Stimulated activated CD8-positive, alpha-beta memory T cell treated with anti-CD3 and anti-CD28 coated beads, Interleukin-4, amount 100 ng/mL, for 4 hours (primary cell): ENCODE measurements at regions not wholly inside any gene's neighbourhood (a gene's known extent, or its start where the extent isn't known, plus 50 kb on each side); places are given as distances from the start of the nearest gene placed in this dataset.
"Not testable (repeated sequence)": the region's sequence is repeated elsewhere in the genome, so short reads cannot be mapped to it uniquely, and the experiment has no call there.

Source experiments
- DNase-seq, 2 donors: peaks; one replicate each; pipeline ENCODE4 v3.0.0-alpha.2; 2020; ENCODE audit warnings: low read depth in 2 of 2, low spot score in 1 of 2

- no peak for DNase-seq
Measured at GRCh38 chrX:115909017-115909416, 261.5 kb upstream of the AGTR2 start.

- no peak for DNase-seq
Measured at GRCh38 chrX:115911967-115912366, 258.6 kb upstream of the AGTR2 start.

GRCh38 chrX:115912372-115912897 lies 258.1 kb upstream of the AGTR2 start:
- no peak for DNase-seq

GRCh38 chrX:115913575-115913974 lies 257.0 kb upstream of the AGTR2 start:
- DNase-seq, result no peak

GRCh38 chrX:115915625-115916024 lies 254.9 kb upstream of the AGTR2 start:
- not testable (repeated sequence) for DNase-seq

- DNase-seq, result no peak
Measured at GRCh38 chrX:115929480-115929879, 241.1 kb upstream of the AGTR2 start.

GRCh38 chrX:115936008-115936407 lies 234.5 kb upstream of the AGTR2 start:
- DNase-seq, result no peak

- DNase-seq, result no peak
Measured at GRCh38 chrX:115939070-115939469, 231.5 kb upstream of the AGTR2 start.

- no peak for DNase-seq
Measured at GRCh38 chrX:115939636-115940160, 230.8 kb upstream of the AGTR2 start.

- no peak for DNase-seq
Measured at GRCh38 chrX:115940348-115940747, 230.2 kb upstream of the AGTR2 start.

GRCh38 chrX:115940888-115941332 lies 229.6 kb upstream of the AGTR2 start:
- DNase-seq, result no peak

- no peak for DNase-seq
Measured at GRCh38 chrX:115941388-115941787, 229.2 kb upstream of the AGTR2 start.

GRCh38 chrX:115946059-115946458 lies 224.5 kb upstream of the AGTR2 start:
- no peak for DNase-seq

GRCh38 chrX:115948018-115948923 lies 222.3 kb upstream of the AGTR2 start:
- no peak for DNase-seq

- DNase-seq, result no peak
Measured at GRCh38 chrX:115949900-115950822, 220.4 kb upstream of the AGTR2 start.

- DNase-seq, result no peak
Measured at GRCh38 chrX:115952417-115953092, 218.0 kb upstream of the AGTR2 start.

- DNase-seq, result no peak
Measured at GRCh38 chrX:115957862-115958490, 212.6 kb upstream of the AGTR2 start.

- DNase-seq, result no peak
Measured at GRCh38 chrX:115958687-115959359, 211.7 kb upstream of the AGTR2 start.

- DNase-seq, result no peak
Measured at GRCh38 chrX:115960440-115961084, 210.0 kb upstream of the AGTR2 start.
